CD14-positive monocyte (primary cell): ENCODE measurements at regions not wholly inside any gene's neighbourhood (a gene's known extent, or its start where the extent isn't known, plus 50 kb on each side); places are given as distances from the start of the nearest gene placed in this dataset.

ENCODE experiments used
- DNase-seq, 3 donors: peaks; one replicate each; pipeline ENCODE4 v3.0.0-alpha.2; 2011 to 2022
- H2AFZ ChIP-seq: 2 replicates; pipeline ENCODE4 v1.6.0; 2012; ENCODE audit warnings: mild to moderate bottlenecking, low read depth, low read length, inconsistent platforms; ENCODE audit not compliant: insufficient read depth, poor library complexity, severe bottlenecking
- H3K27ac ChIP-seq, 2 donors: 1 replicate in 1 of 2; 2 replicates in 1 of 2; pipeline ENCODE4 v1.5.1; 2012 to 2013; ENCODE audit warnings: low read length in 2 of 2, control low read depth in 1 of 2, inconsistent platforms in 1 of 2, low read depth in 1 of 2, mild to moderate bottlenecking in 1 of 2
- H3K27me3 ChIP-seq, 2 donors: one replicate each; pipeline versions ENCODE4 v1.6.0 to v1.6.1; 2011 to 2013; ENCODE audit warnings: low read length in 2 of 2; ENCODE audit not compliant: control insufficient read depth in 2 of 2, insufficient read depth in 2 of 2
- H3K36me3 ChIP-seq, 2 donors: replicated peaks in 1 of 2; 1 replicate in 1 of 2; 2 replicates in 1 of 2; pipeline versions ENCODE4 v1.5.1 to v1.6.1; 2012 to 2013; ENCODE audit warnings: low read length in 2 of 2, control low read depth in 1 of 2, inconsistent platforms in 1 of 2, mild to moderate bottlenecking in 1 of 2; ENCODE audit not compliant: insufficient read depth in 2 of 2, control insufficient read depth in 1 of 2
- H3K4me1 ChIP-seq, 2 donors: 1 replicate in 1 of 2; 2 replicates in 1 of 2; pipeline versions ENCODE4 v1.5.1 to v1.6.1; 2012 to 2013; ENCODE audit warnings: low read length in 2 of 2, control low read depth in 1 of 2, inconsistent platforms in 1 of 2, mild to moderate bottlenecking in 1 of 2, moderate library complexity in 1 of 2; ENCODE audit not compliant: insufficient read depth in 2 of 2, control insufficient read depth in 1 of 2
- H3K4me2 ChIP-seq: replicated peaks from 2 replicates; pipeline ENCODE3; 2012; ENCODE audit warnings: low read length, moderate library complexity, mild to moderate bottlenecking; ENCODE audit not compliant: poor library complexity, severe bottlenecking; ENCODE audit errors: extremely low read depth
- H3K4me3 ChIP-seq, 3 experiments: fragments of 200-600 bp in 1 of 3; sonication (generic) in 1 of 3; replicated peaks in 1 of 3; 1 replicate in 2 of 3; 2 replicates in 1 of 3; pipeline ENCODE4 v1.5.1; 2011 to 2013; ENCODE audit warnings: low read length in 3 of 3, mild to moderate bottlenecking in 3 of 3, control low read depth in 2 of 3, low read depth in 2 of 3, inconsistent platforms in 1 of 3, moderate library complexity in 1 of 3
- H3K79me2 ChIP-seq: 2 replicates; pipeline ENCODE4 v1.6.0; 2012; ENCODE audit warnings: mild to moderate bottlenecking, control low read depth, inconsistent platforms, low read length, moderate library complexity; ENCODE audit not compliant: insufficient read depth
- H3K9ac ChIP-seq: 2 replicates; pipeline ENCODE4 v1.6.0; 2017; ENCODE audit warnings: low read length, mild to moderate bottlenecking; ENCODE audit not compliant: insufficient read depth, poor library complexity, severe bottlenecking
- H3K9me3 ChIP-seq, 2 donors: replicated peaks in 1 of 2; 1 replicate in 1 of 2; 2 replicates in 1 of 2; pipeline versions ENCODE4 v1.5.1 to v1.6.1; 2012 to 2013; ENCODE audit warnings: low read length in 2 of 2, control low read depth in 1 of 2; ENCODE audit not compliant: control insufficient read depth in 1 of 2, insufficient read depth in 1 of 2
- H4K20me1 ChIP-seq: 2 replicates; pipeline ENCODE4 v1.6.0; 2012; ENCODE audit warnings: mild to moderate bottlenecking, low read length, control low read depth, moderate library complexity; ENCODE audit not compliant: insufficient read depth
- H3K27ac Mint-ChIP-seq, 7 donors: one replicate each; pipeline ENCODE4 v1.8.0; 2020; ENCODE audit warnings: mild to moderate bottlenecking in 7 of 7, mixed read lengths in 7 of 7, moderate library complexity in 6 of 7, inconsistent platforms in 2 of 7
- H3K27me3 Mint-ChIP-seq, 3 donors: one replicate each; pipeline ENCODE4 v1.8.0; 2021 to 2022; ENCODE audit warnings: low read depth in 3 of 3, mild to moderate bottlenecking in 3 of 3, mixed read lengths in 3 of 3, moderate library complexity in 3 of 3, inconsistent platforms in 1 of 3
- H3K36me3 Mint-ChIP-seq, 2 donors: one replicate each; pipeline ENCODE4 v1.8.0; 2020; ENCODE audit warnings: mixed read lengths in 2 of 2, inconsistent platforms in 1 of 2, mild to moderate bottlenecking in 1 of 2
- H3K4me1 Mint-ChIP-seq: one replicate; pipeline ENCODE4 v1.8.0; 2020; ENCODE audit warnings: mild to moderate bottlenecking, mixed read lengths
- H3K4me3 Mint-ChIP-seq, 2 donors: one replicate each; pipeline ENCODE4 v1.8.0; 2020; ENCODE audit warnings: mild to moderate bottlenecking in 2 of 2, mixed read lengths in 2 of 2, moderate library complexity in 1 of 2
- H3K9me3 Mint-ChIP-seq, 7 donors: one replicate each; pipeline ENCODE4 v1.8.0; 2020 to 2022; ENCODE audit warnings: mixed read lengths in 7 of 7, mild to moderate bottlenecking in 6 of 7, moderate library complexity in 6 of 7, inconsistent platforms in 2 of 7
- CTCF ChIP-seq: fragments of 200-600 bp; IDR thresholded peaks from one replicate; pipeline ENCODE4 v1.8.0; 2022; ENCODE audit warnings: antibody characterized with exemption, mild to moderate bottlenecking
- WGBS: methylation state at CpG from one replicate; pipeline ENCODE4 v1.1.5; 2013; ENCODE audit warnings: missing lambda C conversion rate; ENCODE audit not compliant: insufficient coverage; 5-methylcytosine and 5-hydroxymethylcytosine counted together
- intact Hi-C, 2 donors: fragments of 100-400 bp; cut with micrococcal nuclease; formaldehyde crosslinking; loops; one replicate each; pipeline versions ENCODE4 v1.15.0 to v1.15.1; 2023

GRCh38 chr1:30519201-30519763, 204.1 kb downstream of the MATN1 start:
- DNase-seq, result no peak
- no peak overlapping the region for H3K9ac ChIP-seq
- H3K4me3 Mint-ChIP-seq, result no peak overlapping the region
- H3K27ac ChIP-seq, result no peak overlapping the region
- H3K4me1 Mint-ChIP-seq, result no peaks in the 10 kb centered on the region
- no peaks in the 10 kb centered on the region for H4K20me1 ChIP-seq
- peaks cover 7 to 16% (median 10%) of the 10 kb centered on the region in 3 donors for H3K27me3 Mint-ChIP-seq
- TF ChIP-seq CTCF, result peak; percentile 23
- no peak overlapping the region for H3K27ac Mint-ChIP-seq
- no peaks in the 10 kb centered on the region for H3K36me3 ChIP-seq
- no peak overlapping the region for H3K4me2 ChIP-seq
- no peaks in the 10 kb centered on the region for H3K36me3 Mint-ChIP-seq
- 49% methylated on average over 4 of the region's 4 CpGs for WGBS
- H3K9me3 ChIP-seq, result no peaks in the 10 kb centered on the region
- no peaks in the 10 kb centered on the region for H3K27me3 ChIP-seq
- H3K4me3 ChIP-seq, result no peak overlapping the region
- intact Hi-C loops, result no loop called here
- H3K4me1 ChIP-seq, result no peaks in the 10 kb centered on the region
- H3K9me3 Mint-ChIP-seq, result peaks cover 0 to 1% (median 0%) of the 10 kb centered on the region in 7 donors
- H2AFZ ChIP-seq, result no peak overlapping the region
- H3K79me2 ChIP-seq, result no peaks in the 10 kb centered on the region

GRCh38 chr1:30518696-30519095, 204.7 kb downstream of the MATN1 start:
- Histone ChIP-seq H3K4me2 (no peak overlapping the region), H2AFZ (no peak overlapping the region), H3K9me3 (no peaks in the 10 kb centered on the region), H3K4me3 (no peak overlapping the region), H3K27me3 (no peaks in the 10 kb centered on the region), H3K9ac (no peak overlapping the region), H3K79me2 (no peaks in the 10 kb centered on the region), H3K36me3 (no peaks in the 10 kb centered on the region), H3K27ac (no peak overlapping the region), H3K4me1 (no peaks in the 10 kb centered on the region), H4K20me1 (no peaks in the 10 kb centered on the region)
- intact Hi-C loops, result no loop called here
- Mint-ChIP-seq H3K27me3 (peaks cover 7 to 15% (median 13%) of the 10 kb centered on the region in 3 donors), H3K4me3 (no peak overlapping the region), H3K27ac (no peak overlapping the region), H3K9me3 (peaks cover 0 to 2% (median 0%) of the 10 kb centered on the region in 7 donors), H3K36me3 (no peaks in the 10 kb centered on the region), H3K4me1 (no peaks in the 10 kb centered on the region)
- no peak for DNase-seq
- no peak for TF ChIP-seq CTCF
- WGBS, result 67% methylated on average over 3 of the region's 3 CpGs
